Activated naive CD8-positive, alpha-beta T cell treated with anti-CD3 and anti-CD28 coated beads, Interleukin-2, amount 50 U/mL, for 16 hours (primary cell): ENCODE measurements at regions not wholly inside any gene's neighbourhood (a gene's known extent, or its start where the extent isn't known, plus 50 kb on each side); places are given as distances from the start of the nearest gene placed in this dataset.

Experiments
- DNase-seq: peaks from one replicate; pipeline ENCODE4 v3.0.0-alpha.2; 2020; ENCODE audit warnings: low read depth, low spot score

- no peak for DNase-seq
Measured at GRCh38 chr20:4304601-4305000, 55.5 kb upstream of the ADRA1D start.

- DNase-seq = no peak
Measured at GRCh38 chr20:4303136-4303535, 54.0 kb upstream of the ADRA1D start.

- no peak for DNase-seq
Measured at GRCh38 chr20:4300921-4301320, 51.8 kb upstream of the ADRA1D start.

- no peak for DNase-seq
Measured at GRCh38 chr20:4300401-4300800, 51.3 kb upstream of the ADRA1D start.

- DNase-seq = no peak
Measured at GRCh38 chr20:4299773-4300172, 50.7 kb upstream of the ADRA1D start.

GRCh38 chr20:4299216-4299615, 50.1 kb upstream of the ADRA1D start:
- DNase-seq = no peak
